B cell (primary cell): ENCODE measurements at regions not wholly inside any gene's neighbourhood (a gene's known extent, or its start where the extent isn't known, plus 50 kb on each side); places are given as distances from the start of the nearest gene placed in this dataset.
"Not testable (repeated sequence)": the region's sequence is repeated elsewhere in the genome, so short reads cannot be mapped to it uniquely, and the experiment has no call there.

Experiments used
- CTCF ChIP-seq: fragments of 200-600 bp; IDR thresholded peaks from one replicate; pipeline ENCODE4 v1.8.0; 2022; ENCODE audit warnings: antibody characterized with exemption, mild to moderate bottlenecking
- EZH2 ChIP-seq: IDR thresholded peaks from 2 replicates; pipeline ENCODE4 v1.6.1; 2012; ENCODE audit warnings: borderline replicate concordance, low read depth, mild to moderate bottlenecking, moderate library complexity, low read length; ENCODE audit not compliant: insufficient read depth, poor library complexity, severe bottlenecking

- not testable (repeated sequence) for TF ChIP-seq CTCF, EZH2
Measured at GRCh38 chr2:90324672-90325071, 1633.2 kb downstream of the RPIA start.
